Adrenal gland (tissue), 9 donors: ENCODE measurements at regions not wholly inside any gene's neighbourhood (a gene's known extent, or its start where the extent isn't known, plus 50 kb on each side); places are given as distances from the start of the nearest gene placed in this dataset.
"Not testable (repeated sequence)": the region's sequence is repeated elsewhere in the genome, so short reads cannot be mapped to it uniquely, and the experiment has no call there.

ENCODE experiments used
- DNase-seq, 7 donors: peaks; one replicate each; pipeline ENCODE4 v3.0.0-alpha.2; 2019 to 2020
- H3K27ac ChIP-seq, 5 donors: fragments of 200-600 bp; sonication (generic) in 4 of 5; 1 replicate in 3 of 5; 2 replicates in 2 of 5; pipeline versions ENCODE4 v1.5.1 to v1.8.0; 2016 to 2020; ENCODE audit warnings: mild to moderate bottlenecking in 1 of 5
- H3K27me3 ChIP-seq: fragments of 200-600 bp; 2 replicates; pipeline ENCODE4 v1.8.0; 2021
- H3K36me3 ChIP-seq, 2 donors: fragments of 200-600 bp; replicated peaks in 1 of 2; 1 replicate in 1 of 2; 2 replicates in 1 of 2; pipeline versions ENCODE4 v1.5.1 to v1.8.0; 2018 to 2022
- H3K4me1 ChIP-seq, 2 donors: fragments of 200-600 bp; replicated peaks in 1 of 2; 1 replicate in 1 of 2; 2 replicates in 1 of 2; pipeline versions ENCODE4 v1.5.1 to v1.8.0; 2018 to 2021
- H3K4me3 ChIP-seq, 4 donors: fragments of 200-600 bp; sonication (generic) in 3 of 4; one replicate each; pipeline ENCODE4 v1.5.1; 2016 to 2018
- H3K9me3 ChIP-seq, 3 donors: fragments of 200-600 bp; sonication (generic) in 1 of 3; replicated peaks in 1 of 3; 1 replicate in 2 of 3; 2 replicates in 1 of 3; pipeline versions ENCODE4 v1.5.1 to v1.8.0; 2016 to 2021
- CTCF ChIP-seq, 6 experiments: fragments of 450-650 bp in 4 of 6; fragments of 200-600 bp in 2 of 6; sonication (generic) in 1 of 6; IDR thresholded peaks; 1 replicate in 5 of 6; 2 replicates in 1 of 6; pipeline versions ENCODE4 v1.5.1 to v1.8.0; 2016 to 2021; ENCODE audit warnings: antibody characterized with exemption in 6 of 6, mild to moderate bottlenecking in 2 of 6, moderate library complexity in 1 of 6
- POLR2A ChIP-seq, 2 donors: fragments of 450-650 bp; IDR thresholded peaks; one replicate each; pipeline ENCODE4 v1.6.1; 2017; ENCODE audit warnings: antibody characterized with exemption in 2 of 2, mild to moderate bottlenecking in 2 of 2, moderate library complexity in 1 of 2
- WGBS, 4 donors: extraction: QIAGEN DNeasy Blood & Tissue Kit in 2 of 4; methylation state at CpG; one replicate each; pipeline versions ENCODE4 v1.1.5 to v1.1.7; 2013 to 2017; 5-methylcytosine and 5-hydroxymethylcytosine counted together
- intact Hi-C, 2 donors: fragments of 100-400 bp; cut with DNase I; formaldehyde crosslinking; loops; one replicate each; pipeline versions ENCODE4 v1.14.1 to v1.15.0; 2022 to 2023
- donor health status: healthy with polysubstance abuse.
- donor health status: Bipolar disorder and iron deficiency.
- donor health status: DM: yes; HTN: yes; CAD: no.
- donor health status: DM: no; HTN: no; CAD: no.
- donor health status: DM: no; HTN: no; CAD: no.

DNA sequence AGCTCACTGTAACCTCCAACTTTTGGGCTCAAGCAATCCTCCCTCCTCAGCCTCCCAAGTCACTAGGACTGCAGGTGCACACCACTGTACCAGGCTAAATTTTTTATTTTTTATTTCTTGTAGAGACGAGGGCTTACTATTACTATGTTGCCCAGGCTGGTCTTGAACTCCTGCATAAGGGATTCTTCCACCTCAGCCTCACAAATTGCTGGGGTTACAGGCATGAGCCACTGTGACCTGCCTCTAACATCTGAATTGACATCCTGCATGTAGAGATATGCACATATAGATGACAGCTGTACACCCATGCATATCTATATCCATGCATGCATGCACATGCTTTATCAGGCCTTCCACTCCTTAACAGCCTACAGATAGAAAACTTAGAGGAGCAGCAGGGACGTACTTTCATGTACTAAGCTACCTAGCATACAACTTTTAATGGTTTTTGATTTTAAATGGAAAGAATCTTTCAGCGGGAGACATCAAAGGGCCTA, 740.9 kb upstream of the TPTE start:
- Histone ChIP-seq H3K9me3 (no peaks in the 10 kb centered on the region), H3K27me3 (no peaks in the 10 kb centered on the region), H3K36me3 (no peaks in the 10 kb centered on the region), H3K4me3 (no peak overlapping the region), H3K4me1 (no peaks in the 10 kb centered on the region), H3K27ac (no peak overlapping the region)
- 39 to 47% (median 44%) methylated on average over 3 of the region's 3 CpGs for WGBS, 4 donors
- TF ChIP-seq POLR2A (IDR thresholded peaks at IDR 0.05): no peak
- no peak for TF ChIP-seq CTCF (IDR thresholded peaks at IDR 0.05)
- DNase-seq: no peak
- intact Hi-C loops: no loop called here

DNA sequence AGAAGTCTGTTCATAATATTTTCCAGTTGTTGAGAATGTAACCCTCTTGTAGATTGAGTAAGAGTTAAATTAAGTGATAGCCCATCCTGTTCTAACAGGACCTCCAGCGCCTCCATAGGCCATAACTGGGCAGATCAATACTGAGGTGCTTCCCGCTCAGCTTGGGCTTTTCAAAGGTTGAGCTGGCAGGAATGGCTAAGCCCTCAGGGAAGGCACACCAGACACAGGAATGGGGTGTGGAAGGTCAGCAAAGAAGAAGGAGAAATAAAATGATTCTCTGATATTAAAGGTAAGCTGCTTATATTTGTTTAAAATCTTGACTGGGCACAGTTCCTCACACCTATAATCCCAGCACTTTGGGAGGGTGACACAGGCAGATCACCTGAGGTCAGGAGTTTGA, 737.8 kb upstream of the TPTE start:
- WGBS, 4 donors: 31 to 44% (median 36%) methylated on average over 2 of the region's 2 CpGs
- H3K9me3 ChIP-seq, H3K4me3 ChIP-seq, H3K27me3 ChIP-seq, H3K36me3 ChIP-seq, H3K27ac ChIP-seq, intact Hi-C loops, H3K4me1 ChIP-seq, DNase-seq: not testable (repeated sequence)

DNA sequence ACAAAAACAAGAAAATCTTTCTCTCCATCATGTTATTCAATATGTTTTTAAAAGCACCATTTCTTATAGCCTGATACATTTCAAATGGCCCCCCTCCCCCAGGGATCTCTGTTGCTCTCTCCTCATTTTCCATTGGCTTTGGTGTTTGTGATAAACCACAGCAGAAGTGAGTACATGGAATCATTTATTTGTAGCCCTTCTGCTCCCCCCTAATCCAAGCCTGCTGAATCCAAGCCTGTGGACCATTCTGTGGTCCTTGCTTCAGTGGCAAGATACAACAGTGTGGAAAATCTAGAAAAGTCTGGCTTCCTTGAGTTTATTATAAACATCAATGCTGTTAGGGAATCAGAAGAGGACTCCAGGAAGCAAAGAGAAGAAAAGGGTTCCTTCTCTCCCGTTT, 737.2 kb upstream of the TPTE start:
- H3K27ac ChIP-seq, H3K36me3 ChIP-seq, H3K4me1 ChIP-seq, H3K4me3 ChIP-seq, H3K9me3 ChIP-seq, intact Hi-C loops, DNase-seq, H3K27me3 ChIP-seq: not testable (repeated sequence)
- 17 to 35% (median 21%) methylated on average over 1 of the region's 1 CpG for WGBS, 4 donors

GRCh38 chr21:9786092-9786491, 735.3 kb upstream of the TPTE start:
- 38 to 48% (median 43%) methylated on average over 7 of the region's 7 CpGs for WGBS, 4 donors
- H3K36me3 ChIP-seq, H3K4me3 ChIP-seq, H3K4me1 ChIP-seq, H3K27ac ChIP-seq, intact Hi-C loops, H3K27me3 ChIP-seq, DNase-seq, H3K9me3 ChIP-seq: not testable (repeated sequence)

DNA sequence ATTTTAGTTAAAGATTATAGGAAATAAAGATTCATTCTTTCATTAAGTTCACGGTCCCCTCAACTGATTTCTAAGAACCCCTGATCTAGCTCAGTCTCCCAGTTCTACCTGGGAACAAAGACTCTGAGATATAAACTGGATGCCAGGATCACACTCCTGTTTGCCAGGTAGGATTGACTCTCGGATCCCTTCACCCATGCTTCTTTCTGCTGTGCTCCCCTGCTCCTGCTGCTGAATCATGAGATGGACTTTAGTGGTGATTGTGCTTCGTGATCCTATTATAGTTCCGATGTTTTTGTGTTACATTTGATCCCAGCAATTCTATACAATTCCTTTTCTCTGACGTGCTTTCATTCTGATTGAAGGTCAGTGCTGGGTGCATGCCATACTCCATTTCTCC, 733.1 kb upstream of the TPTE start:
- H3K27ac ChIP-seq, intact Hi-C loops, H3K4me1 ChIP-seq, H3K4me3 ChIP-seq, H3K36me3 ChIP-seq, H3K27me3 ChIP-seq, H3K9me3 ChIP-seq, DNase-seq: not testable (repeated sequence)
- 43 to 51% (median 47%) methylated on average over 5 of the region's 5 CpGs for WGBS, 4 donors

- H3K36me3 ChIP-seq, H3K27me3 ChIP-seq, H3K4me3 ChIP-seq, H3K27ac ChIP-seq, intact Hi-C loops, H3K4me1 ChIP-seq, H3K9me3 ChIP-seq, DNase-seq: not testable (repeated sequence)
- 62 to 83% (median 64%) methylated on average over 6 of the region's 6 CpGs for WGBS, 4 donors
Measured at GRCh38 chr21:9790354-9790753, 731.0 kb upstream of the TPTE start.

GRCh38 chr21:9791453-9791852, 729.9 kb upstream of the TPTE start:
- H3K27me3 ChIP-seq, H3K36me3 ChIP-seq, H3K27ac ChIP-seq, DNase-seq, H3K9me3 ChIP-seq, intact Hi-C loops, H3K4me1 ChIP-seq, H3K4me3 ChIP-seq: not testable (repeated sequence)
- 26 to 36% (median 34%) methylated on average over 2 of the region's 2 CpGs for WGBS, 4 donors

DNA sequence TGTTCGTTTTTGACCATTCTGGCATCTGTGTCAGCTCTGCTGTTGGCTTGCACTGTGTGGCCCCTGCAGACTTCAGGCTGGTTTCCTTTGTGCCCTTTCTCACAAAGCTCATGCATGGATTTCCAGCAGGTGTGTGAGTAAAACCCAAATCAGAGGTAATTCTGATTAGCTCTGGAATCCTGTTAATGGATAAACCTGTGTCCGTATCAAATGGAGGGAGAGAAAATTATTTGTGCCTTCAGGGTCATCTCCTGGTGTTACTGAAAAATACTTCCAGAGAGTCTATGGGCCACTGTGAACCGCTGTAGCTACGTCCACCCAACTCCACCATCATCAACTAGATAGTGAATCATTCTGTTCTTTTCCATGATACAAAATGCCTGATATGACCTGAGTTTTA, 726.1 kb upstream of the TPTE start:
- H3K4me1 ChIP-seq, H3K4me3 ChIP-seq, H3K27me3 ChIP-seq, intact Hi-C loops, H3K36me3 ChIP-seq, DNase-seq, H3K9me3 ChIP-seq, H3K27ac ChIP-seq: not testable (repeated sequence)
- WGBS, 4 donors: 43 to 54% (median 49%) methylated on average over 4 of the region's 4 CpGs

GRCh38 chr21:9796293-9796692, 725.1 kb upstream of the TPTE start:
- H3K4me1 ChIP-seq, H3K4me3 ChIP-seq, H3K27me3 ChIP-seq, DNase-seq, intact Hi-C loops, H3K9me3 ChIP-seq, H3K27ac ChIP-seq, H3K36me3 ChIP-seq: not testable (repeated sequence)

- H3K27me3 ChIP-seq, H3K4me1 ChIP-seq, H3K9me3 ChIP-seq, H3K27ac ChIP-seq, DNase-seq, intact Hi-C loops, H3K4me3 ChIP-seq, H3K36me3 ChIP-seq: not testable (repeated sequence)
- WGBS, 4 donors: 36 to 75% (median 44%) methylated on average over 2 to 3 of the region's 5 CpGs; no CpG with 5 or more reads in 1 of the 4 donors
Measured at GRCh38 chr21:9807675-9808074, 713.7 kb upstream of the TPTE start.
